Stimulated activated naive B cell treated with anti-CD40 and anti-IgM and Interleukin-4, amounts not matched to agents 10 μg/mL and 1 μg/mL and 100 μg/mL, for 72 hours (primary cell): ENCODE measurements at regions not wholly inside any gene's neighbourhood (a gene's known extent, or its start where the extent isn't known, plus 50 kb on each side); places are given as distances from the start of the nearest gene placed in this dataset.

Source experiments
- ATAC-seq, 2 donors: fragments of 150-1000 bp; cut with Tn5 transposase; replicated peaks; 2 replicates each; pipeline ENCODE4 v1.10.0; 2021; ENCODE audit warnings: moderate library complexity in 1 of 2
- DNase-seq: peaks from one replicate; pipeline ENCODE4 v3.0.0; 2021
- H3K27ac Mint-ChIP-seq: one replicate; pipeline ENCODE4 v1.8.0; 2022; ENCODE audit warnings: mild to moderate bottlenecking, mixed read lengths
- H3K27me3 Mint-ChIP-seq, 2 donors: one replicate each; pipeline ENCODE4 v1.8.0; 2022; ENCODE audit warnings: mixed read lengths in 2 of 2
- H3K36me3 Mint-ChIP-seq, 2 donors: one replicate each; pipeline ENCODE4 v1.8.0; 2022; ENCODE audit warnings: mixed read lengths in 2 of 2, mild to moderate bottlenecking in 1 of 2
- H3K4me1 Mint-ChIP-seq, 2 donors: one replicate each; pipeline ENCODE4 v1.8.0; 2022; ENCODE audit warnings: mixed read lengths in 2 of 2, mild to moderate bottlenecking in 1 of 2
- H3K4me3 Mint-ChIP-seq, 2 donors: one replicate each; pipeline ENCODE4 v1.8.0; 2022; ENCODE audit warnings: mild to moderate bottlenecking in 2 of 2, mixed read lengths in 2 of 2, moderate library complexity in 1 of 2
- H3K9me3 Mint-ChIP-seq, 2 donors: one replicate each; pipeline ENCODE4 v1.8.0; 2022; ENCODE audit warnings: mixed read lengths in 2 of 2, mild to moderate bottlenecking in 1 of 2

- H3K9me3 Mint-ChIP-seq: peaks cover 3 to 7% of the 10 kb centered on the region in 2 donors
- no peaks in the 10 kb centered on the region for H3K4me1 Mint-ChIP-seq
- no peak for DNase-seq
- no peaks in the 10 kb centered on the region for H3K36me3 Mint-ChIP-seq
- no peak overlapping the region for H3K27ac Mint-ChIP-seq
- no peak for ATAC-seq
- no peak overlapping the region for H3K4me3 Mint-ChIP-seq
- H3K27me3 Mint-ChIP-seq: no peaks in the 10 kb centered on the region
These were observed 1368.8 kb upstream of the ADGRB3 start for GRCh38 chr6:67265996-67266921.

- no peak for DNase-seq
- Mint-ChIP-seq H3K4me1 (no peaks in the 10 kb centered on the region), H3K36me3 (no peaks in the 10 kb centered on the region), H3K4me3 (no peak overlapping the region), H3K27me3 (no peaks in the 10 kb centered on the region), H3K9me3 (peaks cover 0 to 2% of the 10 kb centered on the region in 2 donors), H3K27ac (no peak overlapping the region)
- no peak for ATAC-seq
These were observed 1382.4 kb upstream of the ADGRB3 start for GRCh38 chr6:67252663-67253062.

- Mint-ChIP-seq H3K27ac (no peak overlapping the region), H3K4me3 (no peak overlapping the region)
These were observed 1387.0 kb upstream of the ADGRB3 start for GRCh38 chr6:67248077-67248476.

GRCh38 chr6:67244037-67244436, 1391.0 kb upstream of the ADGRB3 start:
- Mint-ChIP-seq H3K4me3 (no peak overlapping the region), H3K4me1 (no peaks in the 10 kb centered on the region), H3K36me3 (no peaks in the 10 kb centered on the region), H3K27ac (no peak overlapping the region), H3K27me3 (no peaks in the 10 kb centered on the region), H3K9me3 (peaks cover 0 to 2% of the 10 kb centered on the region in 2 donors)
- DNase-seq (no peak), ATAC-seq (no peak)

More at GRCh38 chr6:67248077-67248476, 1387.0 kb upstream of the ADGRB3 start:
- no peaks in the 10 kb centered on the region for H3K4me1 Mint-ChIP-seq
- no peak for ATAC-seq
- H3K36me3 Mint-ChIP-seq: no peaks in the 10 kb centered on the region
- H3K9me3 Mint-ChIP-seq: no peaks in the 10 kb centered on the region
- no peak for DNase-seq
- H3K27me3 Mint-ChIP-seq: no peaks in the 10 kb centered on the region

GRCh38 chr6:67237277-67237676, 1397.8 kb upstream of the ADGRB3 start:
- no peaks in the 10 kb centered on the region for H3K36me3 Mint-ChIP-seq

GRCh38 chr6:67231092-67231491, 1404.0 kb upstream of the ADGRB3 start:
- Mint-ChIP-seq H3K36me3 (no peaks in the 10 kb centered on the region), H3K27ac (no peak overlapping the region), H3K4me3 (no peak overlapping the region), H3K27me3 (no peaks in the 10 kb centered on the region), H3K9me3 (no peaks in the 10 kb centered on the region), H3K4me1 (no peaks in the 10 kb centered on the region)
- ATAC-seq (no peak), DNase-seq (no peak)

More at GRCh38 chr6:67237277-67237676, 1397.8 kb upstream of the ADGRB3 start:
- Mint-ChIP-seq H3K4me1 (no peaks in the 10 kb centered on the region), H3K9me3 (peaks cover 0 to 2% of the 10 kb centered on the region in 2 donors), H3K27ac (no peak overlapping the region), H3K27me3 (no peaks in the 10 kb centered on the region), H3K4me3 (no peak overlapping the region)
- DNase-seq (no peak), ATAC-seq (no peak)

GRCh38 chr6:67224989-67225388, 1410.1 kb upstream of the ADGRB3 start:
- ATAC-seq (no peak), DNase-seq (no peak)
- Mint-ChIP-seq H3K4me1 (no peaks in the 10 kb centered on the region), H3K36me3 (no peaks in the 10 kb centered on the region), H3K4me3 (no peak overlapping the region), H3K27ac (no peak overlapping the region), H3K9me3 (peaks cover 3 to 13% of the 10 kb centered on the region in 2 donors), H3K27me3 (no peaks in the 10 kb centered on the region)

GRCh38 chr6:67221226-67221625, 1413.9 kb upstream of the ADGRB3 start:
- H3K27ac Mint-ChIP-seq: no peak overlapping the region
- H3K9me3 Mint-ChIP-seq: peaks cover 5 to 13% of the 10 kb centered on the region in 2 donors
- DNase-seq (no peak), ATAC-seq (no peak)
- H3K4me1 Mint-ChIP-seq: no peaks in the 10 kb centered on the region
- no peaks in the 10 kb centered on the region for H3K27me3 Mint-ChIP-seq
- H3K36me3 Mint-ChIP-seq: no peaks in the 10 kb centered on the region
- no peak overlapping the region for H3K4me3 Mint-ChIP-seq

- H3K9me3 Mint-ChIP-seq: peaks cover 5 to 13% of the 10 kb centered on the region in 2 donors
- H3K36me3 Mint-ChIP-seq: no peaks in the 10 kb centered on the region
- no peak overlapping the region for H3K27ac Mint-ChIP-seq
- H3K27me3 Mint-ChIP-seq: no peaks in the 10 kb centered on the region
- no peak overlapping the region for H3K4me3 Mint-ChIP-seq
- H3K4me1 Mint-ChIP-seq: no peaks in the 10 kb centered on the region
- peak in 1 of 2 donors; percentile 12 for ATAC-seq
- no peak for DNase-seq
These were observed 1415.7 kb upstream of the ADGRB3 start for GRCh38 chr6:67219346-67219745.

GRCh38 chr6:67212584-67212983, 1422.5 kb upstream of the ADGRB3 start:
- Mint-ChIP-seq H3K9me3 (peaks cover 0 to 2% of the 10 kb centered on the region in 2 donors), H3K27ac (no peak overlapping the region), H3K4me1 (no peaks in the 10 kb centered on the region), H3K4me3 (no peak overlapping the region), H3K36me3 (no peaks in the 10 kb centered on the region), H3K27me3 (no peaks in the 10 kb centered on the region)
- ATAC-seq (no peak), DNase-seq (no peak)

- Mint-ChIP-seq H3K9me3 (peaks cover 4 to 7% of the 10 kb centered on the region in 2 donors), H3K4me1 (no peaks in the 10 kb centered on the region), H3K4me3 (no peak overlapping the region), H3K27me3 (no peaks in the 10 kb centered on the region), H3K36me3 (no peaks in the 10 kb centered on the region), H3K27ac (no peak overlapping the region)
- DNase-seq: no peak
- ATAC-seq: no peak
These were observed 1424.6 kb upstream of the ADGRB3 start for GRCh38 chr6:67210450-67210849.

- no peak overlapping the region for H3K4me3 Mint-ChIP-seq
- H3K4me1 Mint-ChIP-seq: no peaks in the 10 kb centered on the region
- H3K27ac Mint-ChIP-seq: no peak overlapping the region
- no peaks in the 10 kb centered on the region for H3K36me3 Mint-ChIP-seq
- ATAC-seq: no peak
- H3K27me3 Mint-ChIP-seq: no peaks in the 10 kb centered on the region
- peaks cover 5 to 10% of the 10 kb centered on the region in 2 donors for H3K9me3 Mint-ChIP-seq
- no peak for DNase-seq
These were observed 1433.5 kb upstream of the ADGRB3 start for GRCh38 chr6:67201563-67201962.

- ATAC-seq (peak in 1 of 2 donors; percentile 20), DNase-seq (no peak)
- Mint-ChIP-seq H3K4me1 (no peaks in the 10 kb centered on the region), H3K27ac (no peak overlapping the region), H3K36me3 (no peaks in the 10 kb centered on the region), H3K4me3 (no peak overlapping the region), H3K27me3 (no peaks in the 10 kb centered on the region), H3K9me3 (peaks cover 3 to 4% of the 10 kb centered on the region in 2 donors)
These were observed 1434.3 kb upstream of the ADGRB3 start for GRCh38 chr6:67200626-67201403.

GRCh38 chr6:67199425-67199824, 1435.7 kb upstream of the ADGRB3 start:
- no peak for DNase-seq
- Mint-ChIP-seq H3K36me3 (no peaks in the 10 kb centered on the region), H3K27me3 (no peaks in the 10 kb centered on the region), H3K4me1 (no peaks in the 10 kb centered on the region), H3K4me3 (no peak overlapping the region), H3K9me3 (peaks cover 5 to 7% of the 10 kb centered on the region in 2 donors), H3K27ac (no peak overlapping the region)
- ATAC-seq: no peak
